Body of pancreas (tissue), 4 donors: ENCODE measurements at regions not wholly inside any gene's neighbourhood (a gene's known extent, or its start where the extent isn't known, plus 50 kb on each side); places are given as distances from the start of the nearest gene placed in this dataset.

ENCODE experiments used
- ATAC-seq: fragments of 150-250 bp; one replicate; pipeline ENCODE4 v1.9.1; 2016
- DNase-seq, 4 donors: peaks; one replicate each; pipeline ENCODE4 v3.0.0-alpha.2; 2019
- H3K27ac ChIP-seq, 4 donors: fragments of 200-600 bp; sonication (generic); 1 replicate in 3 of 4; 2 replicates in 1 of 4; pipeline versions ENCODE4 v1.5.1 to v1.6.1; 2016 to 2019; ENCODE audit warnings: mild to moderate bottlenecking in 1 of 4, mixed read lengths in 1 of 4, moderate library complexity in 1 of 4
- H3K27me3 ChIP-seq, 2 donors: fragments of 200-600 bp; sonication (generic); one replicate each; pipeline ENCODE4 v1.6.0; 2016; ENCODE audit warnings: mild to moderate bottlenecking in 1 of 2
- H3K36me3 ChIP-seq, 2 donors: fragments of 200-600 bp; sonication (generic); replicated peaks in 1 of 2; 2 replicates each; pipeline ENCODE4 v1.5.1; 2016; ENCODE audit warnings: low read depth in 2 of 2; ENCODE audit not compliant: insufficient read depth in 1 of 2
- H3K4me1 ChIP-seq: fragments of 200-600 bp; sonication (generic); one replicate; pipeline ENCODE4 v1.6.0; 2016
- H3K4me3 ChIP-seq, 2 donors: fragments of 200-600 bp; sonication (generic); 1 replicate in 1 of 2; 2 replicates in 1 of 2; pipeline ENCODE4 v1.5.1; 2016 to 2019
- H3K9me3 ChIP-seq, 3 donors: fragments of 200-600 bp; sonication (generic); 1 replicate in 2 of 3; 2 replicates in 1 of 3; pipeline ENCODE4 v1.5.1; 2016
- POLR2A ChIP-seq, 3 donors: fragments of 450-650 bp; IDR thresholded peaks; one replicate each; pipeline ENCODE4 v1.6.1; 2016; ENCODE audit warnings: antibody characterized with exemption in 3 of 3, mild to moderate bottlenecking in 2 of 3
- WGBS, 2 donors: methylation state at CpG; one replicate each; pipeline ENCODE4 v1.1.5; 2017; 5-methylcytosine and 5-hydroxymethylcytosine counted together
- intact Hi-C: fragments of 100-400 bp; cut with DNase I; formaldehyde crosslinking; loops from one replicate; pipeline ENCODE4 v1.15.1; 2023
- TF ChIP-seq, protein P1 (sequence below), 7 experiments: fragments of 450-650 bp in 4 of 7; fragments of 200-600 bp in 3 of 7; sonication (generic) in 3 of 7; IDR thresholded peaks; one replicate each; pipeline ENCODE4 v1.5.1; 2016 to 2019; ENCODE audit warnings: antibody characterized with exemption in 7 of 7

- Histone ChIP-seq H3K36me3 (no peaks in the 10 kb centered on the region), H3K27me3 (no peaks in the 10 kb centered on the region), H3K9me3 (no peaks in the 10 kb centered on the region), H3K4me3 (no peak overlapping the region), H3K4me1 (no peaks in the 10 kb centered on the region), H3K27ac (no peak overlapping the region)
- no peak for DNase-seq
- TF ChIP-seq POLR2A (IDR thresholded peaks at IDR 0.05) = no peak
- TF ChIP-seq, protein P1, sequence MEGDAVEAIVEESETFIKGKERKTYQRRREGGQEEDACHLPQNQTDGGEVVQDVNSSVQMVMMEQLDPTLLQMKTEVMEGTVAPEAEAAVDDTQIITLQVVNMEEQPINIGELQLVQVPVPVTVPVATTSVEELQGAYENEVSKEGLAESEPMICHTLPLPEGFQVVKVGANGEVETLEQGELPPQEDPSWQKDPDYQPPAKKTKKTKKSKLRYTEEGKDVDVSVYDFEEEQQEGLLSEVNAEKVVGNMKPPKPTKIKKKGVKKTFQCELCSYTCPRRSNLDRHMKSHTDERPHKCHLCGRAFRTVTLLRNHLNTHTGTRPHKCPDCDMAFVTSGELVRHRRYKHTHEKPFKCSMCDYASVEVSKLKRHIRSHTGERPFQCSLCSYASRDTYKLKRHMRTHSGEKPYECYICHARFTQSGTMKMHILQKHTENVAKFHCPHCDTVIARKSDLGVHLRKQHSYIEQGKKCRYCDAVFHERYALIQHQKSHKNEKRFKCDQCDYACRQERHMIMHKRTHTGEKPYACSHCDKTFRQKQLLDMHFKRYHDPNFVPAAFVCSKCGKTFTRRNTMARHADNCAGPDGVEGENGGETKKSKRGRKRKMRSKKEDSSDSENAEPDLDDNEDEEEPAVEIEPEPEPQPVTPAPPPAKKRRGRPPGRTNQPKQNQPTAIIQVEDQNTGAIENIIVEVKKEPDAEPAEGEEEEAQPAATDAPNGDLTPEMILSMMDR (IDR thresholded peaks at IDR 0.05) = no peak
- 71 to 73% methylated on average over 3 of the region's 3 CpGs for WGBS, 2 donors
- no peak for ATAC-seq
- intact Hi-C loops = no loop called here
Measured at GRCh38 chr12:87897662-87898061, 131.5 kb downstream of the C12orf50 start.

- no peaks in the 10 kb centered on the region for H3K27me3 ChIP-seq
- ATAC-seq = no peak
- H3K36me3 ChIP-seq = no peaks in the 10 kb centered on the region
- no peaks in the 10 kb centered on the region for H3K4me1 ChIP-seq
- H3K27ac ChIP-seq = no peak overlapping the region
- WGBS, 2 donors = 46 to 47% methylated on average over 3 of the region's 3 CpGs
- no peaks in the 10 kb centered on the region for H3K9me3 ChIP-seq
- TF ChIP-seq POLR2A (IDR thresholded peaks at IDR 0.05) = no peak
- TF ChIP-seq, protein P1 (IDR thresholded peaks at IDR 0.05) = no peak
- H3K4me3 ChIP-seq = no peak overlapping the region
- no peak for DNase-seq
- intact Hi-C loops = no loop called here
Measured at GRCh38 chr12:87883806-87884205, 145.4 kb downstream of the C12orf50 start.

DNA sequence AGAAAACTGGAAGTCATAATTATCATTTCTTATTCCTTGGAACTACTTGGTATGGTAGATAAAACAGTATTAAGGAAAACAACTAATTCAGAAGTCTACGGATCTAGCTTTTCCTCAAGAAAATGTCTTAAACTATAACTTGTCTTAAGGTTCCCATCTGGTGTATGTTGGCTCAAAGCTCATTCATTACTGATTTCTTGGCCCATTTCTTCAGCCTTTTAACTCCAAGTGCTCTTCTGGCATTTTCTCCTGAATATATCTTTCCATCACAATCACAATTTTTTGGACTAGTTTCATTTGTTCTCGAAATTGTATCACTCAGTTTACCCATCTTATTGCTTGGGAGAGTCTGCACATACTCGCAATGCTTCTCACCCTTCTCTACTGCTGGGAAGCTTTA, 150.1 kb downstream of the C12orf50 start:
- no peaks in the 10 kb centered on the region for H3K36me3 ChIP-seq
- DNase-seq (no peak), ATAC-seq (no peak)
- TF ChIP-seq POLR2A (IDR thresholded peaks at IDR 0.05) = no peak
- TF ChIP-seq, protein P1 (IDR thresholded peaks at IDR 0.05) = no peak
- H3K27me3 ChIP-seq = no peaks in the 10 kb centered on the region
- no peak overlapping the region for H3K27ac ChIP-seq
- WGBS, 2 donors = 34 to 46% methylated on average over 3 of the region's 3 CpGs
- H3K4me1 ChIP-seq = no peaks in the 10 kb centered on the region
- no peaks in the 10 kb centered on the region for H3K9me3 ChIP-seq
- no peak overlapping the region for H3K4me3 ChIP-seq
- intact Hi-C loops = no loop called here

DNA sequence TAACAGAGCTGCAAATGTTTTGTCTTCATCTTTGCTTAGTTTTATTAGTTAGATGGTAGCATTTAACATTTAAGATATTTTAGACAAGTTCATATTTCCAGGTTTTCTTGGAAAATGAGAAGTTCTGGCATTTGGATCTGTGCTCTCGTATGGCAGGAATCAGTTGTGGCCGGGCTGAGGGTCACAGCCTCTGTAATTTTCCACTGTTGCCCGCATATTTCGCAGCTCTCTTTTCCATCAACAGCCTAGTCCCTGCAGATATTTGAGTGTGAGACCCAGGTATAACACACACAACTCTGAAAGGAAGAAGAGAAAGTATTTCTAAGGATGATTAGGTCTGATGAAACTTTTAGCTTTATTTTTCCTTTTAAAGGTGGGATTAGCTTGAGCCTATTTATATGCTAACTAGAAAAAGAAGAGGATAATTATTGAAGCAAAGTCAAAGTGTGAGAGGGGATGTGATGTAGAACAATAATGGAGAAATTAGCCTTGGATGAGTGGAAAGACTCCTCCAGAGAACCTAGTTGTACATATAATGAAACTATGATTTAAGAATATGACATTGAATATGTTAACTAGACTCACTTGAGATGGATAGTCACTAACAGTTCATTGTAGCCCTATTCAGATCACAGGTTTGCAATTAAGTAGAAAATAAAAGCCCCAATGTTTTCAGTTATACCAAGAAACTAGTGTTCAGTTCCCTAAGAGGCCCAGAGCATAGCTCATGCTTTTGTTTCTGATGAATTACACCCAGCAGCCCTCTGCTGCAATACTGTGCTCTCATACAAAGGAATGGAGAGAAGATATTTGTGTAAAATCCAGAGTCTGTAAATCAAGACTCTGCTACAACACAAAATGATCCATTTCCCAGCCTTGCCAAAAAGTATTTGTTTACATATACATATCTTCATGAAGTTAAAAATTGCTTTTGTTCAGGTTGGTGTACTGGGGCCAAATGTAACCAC, 158.4 kb downstream of the C12orf50 start:
- TF ChIP-seq POLR2A (IDR thresholded peaks at IDR 0.05) = no peak
- TF ChIP-seq, protein P1 (IDR thresholded peaks at IDR 0.05) = no peak
- no peak for ATAC-seq
- Histone ChIP-seq H3K36me3 (no peaks in the 10 kb centered on the region), H3K27me3 (no peaks in the 10 kb centered on the region), H3K9me3 (no peaks in the 10 kb centered on the region), H3K4me3 (no peak overlapping the region), H3K27ac (no peak overlapping the region), H3K4me1 (no peaks in the 10 kb centered on the region)
- no peak for DNase-seq
- WGBS, 2 donors = 85 to 88% methylated on average over 4 of the region's 4 CpGs
- intact Hi-C loops = no loop called here

DNA sequence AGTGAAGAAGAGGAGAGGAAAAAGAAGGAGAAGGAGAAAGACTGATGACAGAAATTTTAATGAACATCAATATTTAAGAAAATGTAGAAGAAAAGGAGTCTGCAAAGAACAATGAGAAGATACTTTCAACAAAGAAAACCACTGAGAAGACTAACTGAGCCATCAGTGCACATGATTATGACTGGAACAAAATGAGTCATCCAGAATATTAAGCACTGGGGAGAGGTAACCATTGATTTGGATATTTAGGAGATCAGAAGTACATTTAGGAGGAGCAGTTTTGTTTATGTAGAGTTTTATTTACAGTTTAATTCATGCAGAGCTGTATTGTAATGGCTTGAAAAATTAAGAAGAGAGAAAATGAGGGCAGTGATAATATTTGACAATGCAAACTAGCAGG, 159.1 kb downstream of the C12orf50 start:
- no peaks in the 10 kb centered on the region for H3K27me3 ChIP-seq

More for the DNA sequence above, 159.1 kb downstream of the C12orf50 start:
- intact Hi-C loops = no loop called here
- no peaks in the 10 kb centered on the region for H3K4me1 ChIP-seq
- no peaks in the 10 kb centered on the region for H3K9me3 ChIP-seq
- H3K27ac ChIP-seq = no peak overlapping the region
- no peaks in the 10 kb centered on the region for H3K36me3 ChIP-seq
- H3K4me3 ChIP-seq = no peak overlapping the region
- TF ChIP-seq POLR2A (IDR thresholded peaks at IDR 0.05) = no peak
- TF ChIP-seq, protein P1 (IDR thresholded peaks at IDR 0.05) = no peak
- ATAC-seq = no peak
- DNase-seq = no peak
